ENCODE measurements at regions not wholly inside any gene's neighbourhood (a gene's known extent, or its start where the extent isn't known, plus 50 kb on each side); places are given as distances from the start of the nearest gene placed in this dataset.

- TF ChIP-seq, protein P1, sequence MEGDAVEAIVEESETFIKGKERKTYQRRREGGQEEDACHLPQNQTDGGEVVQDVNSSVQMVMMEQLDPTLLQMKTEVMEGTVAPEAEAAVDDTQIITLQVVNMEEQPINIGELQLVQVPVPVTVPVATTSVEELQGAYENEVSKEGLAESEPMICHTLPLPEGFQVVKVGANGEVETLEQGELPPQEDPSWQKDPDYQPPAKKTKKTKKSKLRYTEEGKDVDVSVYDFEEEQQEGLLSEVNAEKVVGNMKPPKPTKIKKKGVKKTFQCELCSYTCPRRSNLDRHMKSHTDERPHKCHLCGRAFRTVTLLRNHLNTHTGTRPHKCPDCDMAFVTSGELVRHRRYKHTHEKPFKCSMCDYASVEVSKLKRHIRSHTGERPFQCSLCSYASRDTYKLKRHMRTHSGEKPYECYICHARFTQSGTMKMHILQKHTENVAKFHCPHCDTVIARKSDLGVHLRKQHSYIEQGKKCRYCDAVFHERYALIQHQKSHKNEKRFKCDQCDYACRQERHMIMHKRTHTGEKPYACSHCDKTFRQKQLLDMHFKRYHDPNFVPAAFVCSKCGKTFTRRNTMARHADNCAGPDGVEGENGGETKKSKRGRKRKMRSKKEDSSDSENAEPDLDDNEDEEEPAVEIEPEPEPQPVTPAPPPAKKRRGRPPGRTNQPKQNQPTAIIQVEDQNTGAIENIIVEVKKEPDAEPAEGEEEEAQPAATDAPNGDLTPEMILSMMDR (IDR thresholded peaks at IDR 0.05): no peak
- no peak for TF ChIP-seq EZH2 (IDR thresholded peaks at IDR 0.05; ENCODE audit: borderline replicate concordance, insufficient read depth, low read depth, low read length, poor library complexity, severe bottlenecking)
Observed at GRCh38 chr3:181805703-181806102, 94.0 kb downstream of the SOX2 start.
